ENCODE measurements at regions not wholly inside any gene's neighbourhood (a gene's known extent, or its start where the extent isn't known, plus 50 kb on each side); places are given as distances from the start of the nearest gene placed in this dataset.
A peak's percentile ranks its signal among the peaks of the same experiment; 100 is the strongest.

DNA sequence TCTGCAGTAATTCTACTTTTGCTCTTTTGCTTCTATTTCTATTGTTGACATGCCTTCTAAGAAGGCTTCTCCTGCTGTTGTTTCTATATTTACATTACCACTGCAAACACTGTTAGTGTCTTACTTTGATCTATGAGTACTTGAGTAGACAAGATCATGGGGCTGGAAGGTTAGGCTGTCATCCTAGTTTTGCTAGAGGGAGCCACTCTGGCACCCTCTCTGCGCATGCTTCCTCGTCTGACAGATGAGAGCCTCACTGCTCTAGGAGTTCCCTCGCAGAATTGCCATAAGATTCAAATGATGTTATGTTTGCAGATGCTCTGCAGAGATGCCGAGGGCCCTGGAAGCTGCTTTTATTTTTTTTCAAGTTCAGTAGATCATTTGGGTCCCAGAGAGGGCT is 185.6 kb downstream of the RNF144A start:
- Histone ChIP-seq H3K9me2 (ENCODE audit: insufficient read depth) (no peaks in the 10 kb centered on the region), H3K4me2 (ENCODE audit: unreplicated experiment) (no peak overlapping the region), H2AFZ (no peak overlapping the region), H3K27me3 (replicated peaks; ENCODE audit: insufficient read depth) (no peaks in the 10 kb centered on the region), H3K4me1 (ENCODE audit: insufficient read depth) (no peaks in the 10 kb centered on the region), H3K9ac (no peak overlapping the region), H3K27ac (no peak overlapping the region), H3K36me3 (ENCODE audit: low read depth) (no peaks in the 10 kb centered on the region), H4K20me1 (ENCODE audit: insufficient read depth) (no peaks in the 10 kb centered on the region), H3K9me3 (ENCODE audit: low read depth) (no peaks in the 10 kb centered on the region), H3K4me3 (no peak overlapping the region), H3K79me2 (ENCODE audit: insufficient read depth) (no peaks in the 10 kb centered on the region), H3F3A (ENCODE audit: insufficient read depth) (no peaks in the 10 kb centered on the region)
- no peak for TF ChIP-seq EZH2phosphoT487 (IDR thresholded peaks at IDR 0.05; ENCODE audit: insufficient read depth, low read depth)
- no peak for TF ChIP-seq EZH2 (IDR thresholded peaks at IDR 0.05; ENCODE audit: insufficient read depth, poor library complexity, severe bottlenecking)
- in situ Hi-C loops (cut with MboI): loop anchor here (25.0 kb wide), 1 partner anchor 1584 kb away; the partner anchor contains the start of gene ID2
- WGBS, 2 experiments (ENCODE audit: low coverage in 1 of 2, low lambda C conversion rate in 2 of 2, missing lambda C conversion rate in 2 of 2): 83 to 86% methylated on average over 4 of the region's 4 CpGs
- DNase-seq: no peak

DNA sequence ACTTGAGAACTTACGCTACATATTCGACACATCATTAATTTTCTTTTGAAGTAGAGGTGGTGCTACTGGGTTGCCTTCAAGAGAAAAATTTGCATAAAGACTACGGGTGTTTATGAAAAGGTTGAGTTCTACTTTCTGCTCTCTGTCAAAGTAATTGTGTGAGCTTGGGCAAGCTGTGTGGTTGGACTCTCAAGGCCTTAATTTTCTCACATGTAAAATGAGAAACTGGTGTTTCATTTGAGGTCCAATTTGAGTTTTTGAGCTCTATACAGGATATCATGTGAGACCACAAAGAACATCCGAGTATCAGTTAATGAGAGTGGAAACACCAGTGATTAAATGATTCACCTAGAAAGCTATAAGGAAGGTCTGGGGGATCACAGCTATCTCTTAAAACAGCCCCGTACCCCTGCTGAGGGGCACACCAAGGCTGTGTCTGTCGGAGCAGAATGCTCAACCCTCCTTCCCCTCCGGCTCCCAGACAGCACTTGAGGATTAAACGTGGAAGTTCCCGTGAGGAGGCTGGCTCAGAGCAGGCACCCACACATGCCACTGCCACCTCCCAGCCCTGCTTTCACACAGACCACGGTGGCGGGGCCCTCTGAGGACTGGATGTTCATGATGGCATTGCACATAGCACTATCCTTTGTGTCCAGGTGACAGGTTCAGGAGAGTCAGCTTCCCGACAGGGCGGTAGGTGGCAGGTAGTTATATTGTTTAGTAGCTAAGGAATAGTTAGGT is 191.8 kb downstream of the RNF144A start:
- in situ Hi-C loops (cut with MboI): loop anchor here (25.0 kb wide), 1 partner anchor 1578 kb away; the partner anchor contains the start of gene ID2
- no peak for DNase-seq
- no peaks in the 10 kb centered on the region for H4K20me1 ChIP-seq (ENCODE audit: insufficient read depth)
- TF ChIP-seq EZH2phosphoT487 (IDR thresholded peaks at IDR 0.05; ENCODE audit: insufficient read depth, low read depth) (no peak), EZH2 (IDR thresholded peaks at IDR 0.05; ENCODE audit: insufficient read depth, poor library complexity, severe bottlenecking) (no peak)
- H3K79me2 ChIP-seq (ENCODE audit: insufficient read depth): no peaks in the 10 kb centered on the region
- H3K9ac ChIP-seq: no peak overlapping the region
- no peak overlapping the region for H3K27ac ChIP-seq
- H2AFZ ChIP-seq: no peak overlapping the region
- H3K27me3 ChIP-seq (replicated peaks; ENCODE audit: insufficient read depth): no peaks in the 10 kb centered on the region
- H3K36me3 ChIP-seq (ENCODE audit: low read depth): no peaks in the 10 kb centered on the region
- no peaks in the 10 kb centered on the region for H3K4me1 ChIP-seq (ENCODE audit: insufficient read depth)
- no peaks in the 10 kb centered on the region for H3K9me3 ChIP-seq (ENCODE audit: low read depth)
- no peak overlapping the region for H3K4me2 ChIP-seq (ENCODE audit: unreplicated experiment)
- no peaks in the 10 kb centered on the region for H3F3A ChIP-seq (ENCODE audit: insufficient read depth)
- no peak overlapping the region for H3K4me3 ChIP-seq
- H3K9me2 ChIP-seq (ENCODE audit: insufficient read depth): no peaks in the 10 kb centered on the region
- WGBS, 2 experiments (ENCODE audit: low coverage in 1 of 2, low lambda C conversion rate in 2 of 2, missing lambda C conversion rate in 2 of 2): 78 to 81% methylated on average over 13 of the region's 13 CpGs

DNA sequence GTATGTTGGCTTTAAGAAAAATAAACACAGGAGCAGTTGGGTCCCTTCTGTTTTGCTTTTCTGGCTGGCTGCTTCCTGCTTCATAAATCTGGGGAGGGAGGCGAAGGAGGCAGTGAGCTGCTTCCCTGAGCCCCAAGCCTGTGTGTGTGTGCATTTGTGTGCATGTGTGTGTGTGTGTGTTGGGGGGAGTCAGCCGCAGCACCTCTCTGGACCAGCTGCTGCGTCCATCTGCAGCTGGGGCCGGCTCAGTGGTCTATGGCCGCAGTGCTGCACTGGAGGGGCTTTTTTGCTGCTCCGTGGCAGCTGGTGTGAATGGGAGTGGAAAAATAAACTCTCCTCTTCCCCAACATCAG is 192.3 kb downstream of the RNF144A start:
- Histone ChIP-seq H3K27me3 (replicated peaks; ENCODE audit: insufficient read depth) (no peaks in the 10 kb centered on the region), H3K4me3 (no peak overlapping the region), H2AFZ (no peak overlapping the region), H3K79me2 (ENCODE audit: insufficient read depth) (no peaks in the 10 kb centered on the region), H3K9ac (no peak overlapping the region), H3K27ac (no peak overlapping the region), H4K20me1 (ENCODE audit: insufficient read depth) (no peaks in the 10 kb centered on the region), H3K9me2 (ENCODE audit: insufficient read depth) (no peaks in the 10 kb centered on the region), H3K4me2 (ENCODE audit: unreplicated experiment) (no peak overlapping the region), H3K9me3 (ENCODE audit: low read depth) (no peaks in the 10 kb centered on the region), H3F3A (ENCODE audit: insufficient read depth) (no peaks in the 10 kb centered on the region), H3K4me1 (ENCODE audit: insufficient read depth) (no peaks in the 10 kb centered on the region), H3K36me3 (ENCODE audit: low read depth) (no peaks in the 10 kb centered on the region)
- in situ Hi-C loops (cut with MboI): loop anchor here (25.0 kb wide), 1 partner anchor 1578 kb away; the partner anchor contains the start of gene ID2
- WGBS, 2 experiments (ENCODE audit: low coverage in 1 of 2, low lambda C conversion rate in 2 of 2, missing lambda C conversion rate in 2 of 2): 76 to 84% methylated on average over 6 of the region's 6 CpGs
- no peak for TF ChIP-seq EZH2phosphoT487 (IDR thresholded peaks at IDR 0.05; ENCODE audit: insufficient read depth, low read depth)
- TF ChIP-seq EZH2 (IDR thresholded peaks at IDR 0.05; ENCODE audit: insufficient read depth, poor library complexity, severe bottlenecking): no peak
- DNase-seq: no peak

DNA sequence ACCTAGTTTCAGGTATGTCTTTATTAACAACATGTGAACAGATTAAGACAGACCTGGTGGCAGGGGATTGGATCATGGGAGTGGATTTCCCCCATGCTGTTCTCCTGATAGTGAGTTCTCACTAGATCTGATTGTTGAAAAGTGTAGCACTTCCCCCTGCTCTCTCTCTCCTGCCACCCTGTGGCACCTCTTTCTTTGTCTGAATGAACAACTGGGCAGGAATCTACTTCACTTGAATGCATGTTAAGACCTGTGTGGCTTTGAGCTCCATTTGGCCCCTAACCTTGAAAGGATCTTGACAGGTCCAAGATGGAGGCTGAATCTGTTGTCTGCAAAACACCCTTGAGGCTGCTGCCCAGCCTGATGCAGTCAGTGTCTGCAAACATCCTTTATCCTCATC is 194.4 kb downstream of the RNF144A start:
- Histone ChIP-seq H3K79me2 (ENCODE audit: insufficient read depth) (no peaks in the 10 kb centered on the region), H3K27ac (no peak overlapping the region), H3K4me3 (no peak overlapping the region), H3K9ac (no peak overlapping the region), H2AFZ (no peak overlapping the region), H3F3A (ENCODE audit: insufficient read depth) (no peaks in the 10 kb centered on the region), H3K9me2 (ENCODE audit: insufficient read depth) (no peaks in the 10 kb centered on the region), H4K20me1 (ENCODE audit: insufficient read depth) (no peaks in the 10 kb centered on the region), H3K9me3 (ENCODE audit: low read depth) (no peaks in the 10 kb centered on the region), H3K36me3 (ENCODE audit: low read depth) (no peaks in the 10 kb centered on the region), H3K4me2 (ENCODE audit: unreplicated experiment) (no peak overlapping the region), H3K27me3 (replicated peaks; ENCODE audit: insufficient read depth) (no peaks in the 10 kb centered on the region), H3K4me1 (ENCODE audit: insufficient read depth) (no peaks in the 10 kb centered on the region)
- no peak for TF ChIP-seq EZH2phosphoT487 (IDR thresholded peaks at IDR 0.05; ENCODE audit: insufficient read depth, low read depth)
- no peak for TF ChIP-seq EZH2 (IDR thresholded peaks at IDR 0.05; ENCODE audit: insufficient read depth, poor library complexity, severe bottlenecking)
- DNase-seq: peak; percentile 12
- in situ Hi-C loops (cut with MboI): loop anchor here (25.0 kb wide), 1 partner anchor 1576 kb away; the partner anchor contains the start of gene ID2

All from GM23248 (cell line).